Kidney (tissue), 13 donors: ENCODE measurements at regions not wholly inside any gene's neighbourhood (a gene's known extent, or its start where the extent isn't known, plus 50 kb on each side); places are given as distances from the start of the nearest gene placed in this dataset.

Experiments used
- DNase-seq, 5 donors: peaks; one replicate each; pipeline ENCODE4 v3.0.0-alpha.2; 2013 to 2020
- FAIRE-seq: peaks from 2 replicates; lab custom pipeline; 2012; peaks lifted over from hg19 to GRCh38; lab: Jason Lieb, UNC
- H3K27ac ChIP-seq, 2 donors: one replicate each; pipeline ENCODE4 v1.7.0; 2013; ENCODE audit warnings: low read depth in 2 of 2, low read length in 2 of 2, inconsistent platforms in 1 of 2
- H3K27me3 ChIP-seq: one replicate; pipeline ENCODE4 v1.7.1; 2013; ENCODE audit warnings: low read length, inconsistent platforms; ENCODE audit not compliant: control insufficient read depth, insufficient read depth
- H3K36me3 ChIP-seq, 3 donors: one replicate each; pipeline versions ENCODE4 v1.7.0 to v1.7.1; 2013; ENCODE audit warnings: low read length in 3 of 3, control low read depth in 1 of 3, inconsistent platforms in 1 of 3; ENCODE audit not compliant: insufficient read depth in 3 of 3, control insufficient read depth in 2 of 3
- H3K4me1 ChIP-seq, 3 donors: one replicate each; pipeline versions ENCODE4 v1.7.0 to v1.7.1; 2013; ENCODE audit warnings: low read length in 3 of 3, inconsistent platforms in 1 of 3, low read depth in 1 of 3; ENCODE audit not compliant: control insufficient read depth in 2 of 3, insufficient read depth in 2 of 3
- H3K4me3 ChIP-seq, 3 donors: one replicate each; pipeline versions ENCODE4 v1.7.0 to v1.8.1; 2013; ENCODE audit warnings: low read length in 3 of 3, control low read depth in 1 of 3, inconsistent platforms in 1 of 3
- H3K9ac ChIP-seq, 3 donors: one replicate each; pipeline versions ENCODE4 v1.7.0 to v1.7.1; 2013; ENCODE audit warnings: low read length in 3 of 3, control low read depth in 1 of 3, inconsistent platforms in 1 of 3
- H3K9me3 ChIP-seq, 3 donors: one replicate each; pipeline versions ENCODE4 v1.7.0 to v1.7.1; 2013; ENCODE audit warnings: low read length in 3 of 3, control low read depth in 1 of 3, inconsistent platforms in 1 of 3; ENCODE audit not compliant: control insufficient read depth in 2 of 3, insufficient read depth in 1 of 3
- intact Hi-C: fragments of 100-400 bp; cut with DNase I; formaldehyde crosslinking; loops from one replicate; pipeline ENCODE4 v1.11.1; 2022
- TF ChIP-seq, protein P1 (sequence below): IDR thresholded peaks from 3 replicates; pipeline ENCODE4 v1.5.1; 2012; ENCODE audit warnings: mild to moderate bottlenecking, moderate library complexity, borderline replicate concordance; ENCODE audit not compliant: insufficient read depth; ENCODE audit errors: extremely low read depth
- donor health status: control.
- donor health status: control.
- donor health status: control.
- donor health status: control.
- donor health status: control.
- donor health status: DM: yes; HTN: yes; CAD: no.
- donor health status: Normal renal cell carcinoma (clear cell type).

DNA sequence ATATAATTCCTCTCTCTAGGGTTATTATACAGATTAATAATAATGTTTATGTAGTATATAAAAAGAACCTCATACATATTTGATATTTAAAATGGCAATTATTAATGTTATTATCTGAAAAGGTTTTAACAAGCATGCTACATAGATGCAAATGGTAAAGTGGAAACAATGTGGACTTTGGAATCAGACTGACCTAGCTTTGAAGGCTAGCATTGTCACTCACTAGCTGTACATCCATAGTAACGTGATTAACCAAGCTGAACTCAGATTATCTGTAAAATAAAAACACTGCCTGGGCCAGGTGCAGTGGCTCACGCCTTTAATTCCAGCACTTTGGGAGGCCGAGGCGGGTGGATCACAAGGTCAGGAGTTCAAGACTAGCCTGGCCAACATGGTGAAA lies 233.7 kb upstream of the SPRY1 start:
- FAIRE-seq (no peak), DNase-seq (no peak)
- Histone ChIP-seq H3K4me1 (no peaks in the 10 kb centered on the region), H3K36me3 (no peaks in the 10 kb centered on the region), H3K9ac (no peak overlapping the region), H3K9me3 (no peaks in the 10 kb centered on the region), H3K27me3 (no peaks in the 10 kb centered on the region), H3K27ac (no peak overlapping the region), H3K4me3 (no peak overlapping the region)
- intact Hi-C loops = no loop called here
- TF ChIP-seq, protein P1, sequence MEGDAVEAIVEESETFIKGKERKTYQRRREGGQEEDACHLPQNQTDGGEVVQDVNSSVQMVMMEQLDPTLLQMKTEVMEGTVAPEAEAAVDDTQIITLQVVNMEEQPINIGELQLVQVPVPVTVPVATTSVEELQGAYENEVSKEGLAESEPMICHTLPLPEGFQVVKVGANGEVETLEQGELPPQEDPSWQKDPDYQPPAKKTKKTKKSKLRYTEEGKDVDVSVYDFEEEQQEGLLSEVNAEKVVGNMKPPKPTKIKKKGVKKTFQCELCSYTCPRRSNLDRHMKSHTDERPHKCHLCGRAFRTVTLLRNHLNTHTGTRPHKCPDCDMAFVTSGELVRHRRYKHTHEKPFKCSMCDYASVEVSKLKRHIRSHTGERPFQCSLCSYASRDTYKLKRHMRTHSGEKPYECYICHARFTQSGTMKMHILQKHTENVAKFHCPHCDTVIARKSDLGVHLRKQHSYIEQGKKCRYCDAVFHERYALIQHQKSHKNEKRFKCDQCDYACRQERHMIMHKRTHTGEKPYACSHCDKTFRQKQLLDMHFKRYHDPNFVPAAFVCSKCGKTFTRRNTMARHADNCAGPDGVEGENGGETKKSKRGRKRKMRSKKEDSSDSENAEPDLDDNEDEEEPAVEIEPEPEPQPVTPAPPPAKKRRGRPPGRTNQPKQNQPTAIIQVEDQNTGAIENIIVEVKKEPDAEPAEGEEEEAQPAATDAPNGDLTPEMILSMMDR = no peak

DNA sequence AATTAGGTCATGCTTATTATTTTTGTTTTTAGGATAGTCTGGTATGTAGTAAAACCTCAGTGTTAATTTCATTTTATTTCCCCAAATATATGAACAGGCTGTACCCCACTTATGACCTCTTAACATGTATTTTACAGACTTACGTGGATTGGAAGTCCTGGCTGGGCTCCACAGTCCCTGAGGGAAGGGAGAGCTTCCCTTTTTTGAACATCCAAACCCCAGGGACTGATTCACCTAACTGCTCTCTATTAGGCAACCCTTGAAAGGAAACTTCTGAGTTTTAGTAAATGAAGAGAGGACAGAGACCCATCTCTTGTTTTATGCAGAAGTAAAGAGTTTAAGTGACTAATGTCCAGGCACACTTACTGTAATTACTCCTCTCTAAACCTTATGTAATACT lies 233.1 kb upstream of the SPRY1 start:
- DNase-seq = no peak
- Histone ChIP-seq H3K4me3 (no peak overlapping the region), H3K27me3 (no peaks in the 10 kb centered on the region), H3K27ac (no peak overlapping the region), H3K9ac (no peak overlapping the region), H3K36me3 (no peaks in the 10 kb centered on the region), H3K9me3 (no peaks in the 10 kb centered on the region), H3K4me1 (no peaks in the 10 kb centered on the region)
- intact Hi-C loops = no loop called here
- TF ChIP-seq, protein P1 = no peak
- FAIRE-seq = no peak

DNA sequence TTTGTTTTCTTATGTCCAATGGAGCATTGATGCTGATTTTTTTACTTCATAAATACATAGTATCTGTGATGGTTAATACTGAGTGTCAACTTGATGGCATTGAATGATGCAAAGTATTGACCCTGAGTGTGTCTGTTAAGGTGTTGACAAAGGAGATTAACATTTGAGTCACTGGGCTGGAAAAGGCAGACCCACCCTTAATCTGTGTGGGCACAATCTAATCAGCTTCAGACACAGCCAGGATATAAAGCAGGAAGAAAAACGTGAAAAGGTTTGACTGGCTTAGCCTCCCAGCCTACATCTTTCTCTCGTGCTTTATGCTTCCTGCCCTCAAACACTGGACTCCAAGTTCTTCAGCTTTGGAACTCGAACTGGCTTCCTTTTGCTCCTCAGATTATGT lies 230.6 kb upstream of the SPRY1 start:
- H3K27me3 ChIP-seq = no peaks in the 10 kb centered on the region
- intact Hi-C loops = no loop called here

More for the DNA sequence above, 230.6 kb upstream of the SPRY1 start:
- no peak overlapping the region for H3K9ac ChIP-seq
- no peak for DNase-seq
- no peak for FAIRE-seq
- TF ChIP-seq, protein P1 = no peak
- no peaks in the 10 kb centered on the region for H3K4me1 ChIP-seq
- H3K4me3 ChIP-seq = no peak overlapping the region
- no peaks in the 10 kb centered on the region for H3K36me3 ChIP-seq
- H3K9me3 ChIP-seq = no peaks in the 10 kb centered on the region
- H3K27ac ChIP-seq = no peak overlapping the region
